T-helper 17 cell (primary cell): ENCODE measurements at regions not wholly inside any gene's neighbourhood (a gene's known extent, or its start where the extent isn't known, plus 50 kb on each side); places are given as distances from the start of the nearest gene placed in this dataset.
A peak's percentile ranks its signal among the peaks of the same experiment; 100 is the strongest.

Source experiments
- ATAC-seq: fragments of 150-1000 bp; cut with Tn5 transposase; 2 replicates; pipeline ENCODE4 v1.10.0; 2021; ENCODE audit warnings: mild to moderate bottlenecking, moderate library complexity
- DNase-seq, 3 donors: peaks; one replicate each; pipeline versions ENCODE4 v3.0.0 to v3.0.0-alpha.2; 2020 to 2021
- H3K9me3 ChIP-seq: one replicate; pipeline ENCODE4 v1.7.0; 2013; ENCODE audit warnings: low read length, mild to moderate bottlenecking; ENCODE audit not compliant: control insufficient read depth, poor library complexity, severe bottlenecking
- H3K27ac Mint-ChIP-seq: one replicate; pipeline ENCODE4 v1.8.0; 2022; ENCODE audit warnings: mild to moderate bottlenecking, moderate library complexity, mixed read lengths
- H3K27me3 Mint-ChIP-seq: one replicate; pipeline ENCODE4 v1.8.0; 2022; ENCODE audit warnings: mixed read lengths
- H3K36me3 Mint-ChIP-seq: one replicate; pipeline ENCODE4 v1.8.0; 2022; ENCODE audit warnings: low read depth, mixed read lengths
- H3K4me1 Mint-ChIP-seq: one replicate; pipeline ENCODE4 v1.8.0; 2022; ENCODE audit warnings: mild to moderate bottlenecking, mixed read lengths
- H3K4me3 Mint-ChIP-seq: one replicate; pipeline ENCODE4 v1.8.0; 2022; ENCODE audit warnings: mild to moderate bottlenecking, moderate library complexity, mixed read lengths

DNA sequence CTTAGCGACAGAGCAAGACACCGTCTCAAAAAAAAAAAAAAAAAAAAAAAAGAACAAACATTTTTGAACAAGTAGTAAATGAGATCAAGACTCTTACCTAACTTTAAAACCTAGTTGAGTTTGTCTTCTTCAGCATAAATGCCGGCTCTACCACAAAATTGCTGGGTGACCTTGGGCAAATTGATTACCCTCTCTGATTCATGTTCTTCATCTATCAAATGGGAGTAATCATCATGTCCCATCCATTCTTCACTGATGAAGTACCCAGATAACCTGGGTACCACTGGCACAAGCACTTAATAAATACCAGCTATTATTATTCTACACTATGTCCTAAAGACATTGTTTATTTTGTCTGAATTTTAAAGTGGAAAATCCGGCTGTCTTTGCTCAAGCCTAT, 96.3 kb downstream of the ATPSCKMT start:
- Mint-ChIP-seq H3K27ac (no peak overlapping the region), H3K4me1 (no peaks in the 10 kb centered on the region), H3K36me3 (no peaks in the 10 kb centered on the region), H3K27me3 (peaks cover 12% of the 10 kb centered on the region), H3K4me3 (no peak overlapping the region)
- no peaks in the 10 kb centered on the region for H3K9me3 ChIP-seq
- ATAC-seq (no peak), DNase-seq (no peak)

DNA sequence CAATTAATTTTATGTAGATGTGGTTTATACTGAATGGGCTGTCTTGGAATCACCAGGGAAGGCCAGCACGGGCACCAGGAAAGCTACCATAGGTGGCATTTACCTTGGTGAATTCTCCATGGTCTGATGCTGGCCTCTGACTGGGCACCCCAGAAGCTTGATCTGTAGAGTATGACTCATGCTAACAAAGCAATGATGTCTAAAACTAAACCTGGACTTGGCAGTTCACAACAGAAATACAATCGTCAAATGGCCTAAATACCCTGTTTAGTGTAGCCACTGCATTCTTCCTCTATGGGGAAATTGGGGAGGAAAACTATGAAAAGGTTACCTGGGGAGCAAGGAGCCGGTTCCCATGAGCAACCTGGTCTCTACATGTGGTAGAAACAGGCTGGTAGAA, 98.0 kb downstream of the ATPSCKMT start:
- no peak overlapping the region for H3K4me3 Mint-ChIP-seq
- no peak overlapping the region for H3K27ac Mint-ChIP-seq
- no peak for ATAC-seq
- no peaks in the 10 kb centered on the region for H3K9me3 ChIP-seq
- no peaks in the 10 kb centered on the region for H3K36me3 Mint-ChIP-seq
- peaks cover 12% of the 10 kb centered on the region for H3K27me3 Mint-ChIP-seq
- no peaks in the 10 kb centered on the region for H3K4me1 Mint-ChIP-seq
- no peak for DNase-seq

DNA sequence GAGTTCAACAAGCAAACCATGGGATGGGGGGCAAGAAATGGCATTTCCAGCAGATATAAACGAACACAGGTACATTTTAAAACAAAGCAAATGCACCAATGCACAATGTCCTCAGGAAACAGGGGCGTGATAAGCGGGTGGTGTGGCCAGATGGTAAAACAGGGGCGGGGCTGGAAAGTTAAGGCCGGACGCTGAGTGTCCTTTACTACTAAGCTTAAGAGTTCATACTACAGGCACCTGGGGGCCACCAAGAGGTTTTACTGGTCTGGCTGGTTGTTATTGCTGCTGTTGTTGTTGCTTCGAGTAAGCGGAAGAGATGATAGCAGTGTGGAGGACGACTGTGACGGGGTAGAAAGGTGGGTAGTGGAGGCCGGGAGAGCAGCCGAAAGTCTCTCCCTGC, 99.8 kb downstream of the ATPSCKMT start:
- no peaks in the 10 kb centered on the region for H3K9me3 ChIP-seq
- no peak for DNase-seq
- H3K4me3 Mint-ChIP-seq = no peak overlapping the region
- no peaks in the 10 kb centered on the region for H3K36me3 Mint-ChIP-seq
- no peaks in the 10 kb centered on the region for H3K4me1 Mint-ChIP-seq
- ATAC-seq = no peak
- H3K27ac Mint-ChIP-seq = no peak overlapping the region
- H3K27me3 Mint-ChIP-seq = peaks cover 10% of the 10 kb centered on the region

DNA sequence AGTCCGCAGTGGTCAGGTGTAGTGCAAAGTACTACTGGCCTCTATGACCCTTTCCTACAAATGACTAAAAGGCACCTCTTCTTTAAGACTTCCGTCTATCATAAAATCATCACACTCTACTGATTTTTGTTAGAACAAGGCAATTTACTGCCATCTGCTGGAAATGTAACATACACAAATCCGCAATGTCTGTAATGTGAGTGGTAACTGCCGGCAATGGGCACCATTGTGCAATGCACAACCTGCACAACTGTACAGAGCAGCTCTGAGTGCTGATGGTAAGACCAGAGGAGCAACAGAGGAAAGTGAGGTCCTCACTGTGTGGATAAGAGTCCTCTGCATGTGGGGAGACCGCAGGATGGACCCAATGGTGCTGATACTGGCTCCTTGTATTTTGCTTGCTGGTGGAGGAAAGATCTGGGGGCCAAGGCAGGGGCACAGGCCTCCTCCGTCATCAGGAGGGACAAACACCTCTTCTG, 103.7 kb downstream of the ATPSCKMT start:
- Mint-ChIP-seq H3K36me3 (no peaks in the 10 kb centered on the region), H3K27ac (no peak overlapping the region), H3K4me3 (no peak overlapping the region), H3K4me1 (no peaks in the 10 kb centered on the region), H3K27me3 (peaks cover 9% of the 10 kb centered on the region)
- DNase-seq (no peak), ATAC-seq (no peak)
- H3K9me3 ChIP-seq = no peaks in the 10 kb centered on the region

DNA sequence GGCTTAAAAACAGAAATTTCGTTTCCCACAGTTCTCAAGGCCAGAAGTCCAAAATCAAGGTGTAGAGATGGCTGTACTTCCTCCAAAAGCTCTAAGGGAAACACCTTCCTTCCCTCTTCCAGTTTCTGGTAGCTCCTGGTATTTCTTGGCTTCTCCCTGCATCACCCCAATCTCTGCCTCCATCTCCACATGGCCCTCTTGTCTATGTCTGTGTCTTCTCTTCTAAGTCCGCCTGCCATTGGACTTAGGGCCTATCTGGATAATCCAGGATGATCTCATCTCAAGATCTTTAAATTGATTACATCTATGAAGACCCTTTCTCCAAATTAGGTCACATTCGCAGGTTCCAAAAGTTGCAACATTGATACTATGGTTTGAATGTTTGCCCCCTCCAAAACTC, 105.6 kb downstream of the ATPSCKMT start:
- no peak for DNase-seq
- H3K36me3 Mint-ChIP-seq = no peaks in the 10 kb centered on the region
- H3K27me3 Mint-ChIP-seq = peaks cover 23% of the 10 kb centered on the region
- H3K9me3 ChIP-seq = no peaks in the 10 kb centered on the region
- ATAC-seq = no peak
- no peaks in the 10 kb centered on the region for H3K4me1 Mint-ChIP-seq
- H3K27ac Mint-ChIP-seq = no peak overlapping the region
- no peak overlapping the region for H3K4me3 Mint-ChIP-seq

DNA sequence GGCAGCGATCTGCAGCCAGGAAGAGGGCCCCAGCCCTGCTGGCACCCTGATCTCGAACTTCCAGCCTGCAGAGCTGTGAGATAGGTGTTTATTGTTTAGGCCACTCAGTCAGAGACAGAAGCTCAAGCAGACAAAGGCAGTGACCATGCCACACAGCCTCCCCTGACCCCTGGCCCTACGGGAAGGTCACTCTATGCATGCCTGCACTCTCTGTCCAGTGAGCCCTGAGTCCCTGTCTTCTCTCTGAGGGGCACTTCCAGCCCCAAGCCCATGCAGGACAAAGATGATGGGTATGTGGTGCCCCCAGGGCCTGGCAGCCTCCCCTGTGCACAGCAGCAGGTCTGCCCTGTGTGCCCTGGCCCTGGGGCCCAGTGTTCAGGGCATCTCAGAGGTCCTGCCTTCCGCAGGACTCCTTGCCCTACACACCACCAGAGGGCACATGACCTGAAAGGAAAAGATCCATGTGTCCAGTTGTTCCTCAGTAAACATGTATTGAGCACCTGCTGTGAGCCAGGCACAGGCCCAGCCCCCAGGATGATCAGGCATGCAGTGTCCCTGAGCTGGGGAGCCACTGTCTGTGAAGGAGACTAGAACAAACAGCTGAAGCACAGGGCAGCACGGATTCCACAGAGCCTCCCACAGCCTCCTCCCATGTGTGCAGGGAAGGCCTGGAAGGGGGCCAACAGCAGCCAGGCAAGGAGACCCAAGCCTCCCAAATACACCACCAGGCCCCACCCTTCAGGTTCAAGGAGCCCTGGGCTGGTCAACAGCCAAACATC, 109.3 kb downstream of the ATPSCKMT start:
- no peak overlapping the region for H3K4me3 Mint-ChIP-seq
- peaks cover 19% of the 10 kb centered on the region for H3K27me3 Mint-ChIP-seq
- H3K4me1 Mint-ChIP-seq = no peaks in the 10 kb centered on the region
- no peak for ATAC-seq
- no peak overlapping the region for H3K27ac Mint-ChIP-seq
- no peaks in the 10 kb centered on the region for H3K36me3 Mint-ChIP-seq
- DNase-seq = no peak
- no peaks in the 10 kb centered on the region for H3K9me3 ChIP-seq

DNA sequence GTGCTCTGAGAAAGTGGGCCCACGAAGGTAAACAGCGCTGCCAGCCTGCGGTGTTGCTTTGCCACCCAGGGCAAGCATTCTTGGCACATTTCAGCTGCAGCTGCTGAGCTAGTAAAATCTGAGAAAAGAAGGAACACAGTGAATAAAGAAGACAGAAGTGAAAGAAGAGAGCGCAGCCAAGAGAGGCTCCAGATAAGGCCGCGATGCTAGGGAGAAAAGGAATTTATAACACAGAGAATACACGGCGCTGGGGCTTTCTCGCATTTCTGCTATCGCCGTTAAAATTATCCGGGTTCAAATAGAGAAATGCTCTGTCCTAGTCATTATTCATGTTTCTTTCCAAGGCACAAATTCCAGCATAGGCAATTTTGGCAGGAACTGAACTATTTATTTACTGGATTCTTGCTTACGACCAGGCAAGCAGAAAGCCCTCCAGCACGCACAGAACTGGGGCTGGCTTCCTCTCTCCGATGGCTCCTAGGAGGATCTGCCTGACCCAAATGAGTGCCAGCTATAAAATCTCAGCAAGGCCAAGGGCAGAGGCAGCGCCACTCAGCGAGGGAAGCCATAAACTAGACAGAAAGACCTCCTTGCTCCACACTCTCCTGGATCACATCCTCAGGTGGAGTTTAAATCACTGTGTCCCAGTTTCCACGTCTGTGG, 111.2 kb downstream of the ATPSCKMT start:
- no peak overlapping the region for H3K4me3 Mint-ChIP-seq
- H3K36me3 Mint-ChIP-seq = no peaks in the 10 kb centered on the region
- H3K27ac Mint-ChIP-seq = no peak overlapping the region
- H3K9me3 ChIP-seq = no peaks in the 10 kb centered on the region
- no peaks in the 10 kb centered on the region for H3K4me1 Mint-ChIP-seq
- no peak for ATAC-seq
- H3K27me3 Mint-ChIP-seq = peaks cover 14% of the 10 kb centered on the region
- DNase-seq = no peak

DNA sequence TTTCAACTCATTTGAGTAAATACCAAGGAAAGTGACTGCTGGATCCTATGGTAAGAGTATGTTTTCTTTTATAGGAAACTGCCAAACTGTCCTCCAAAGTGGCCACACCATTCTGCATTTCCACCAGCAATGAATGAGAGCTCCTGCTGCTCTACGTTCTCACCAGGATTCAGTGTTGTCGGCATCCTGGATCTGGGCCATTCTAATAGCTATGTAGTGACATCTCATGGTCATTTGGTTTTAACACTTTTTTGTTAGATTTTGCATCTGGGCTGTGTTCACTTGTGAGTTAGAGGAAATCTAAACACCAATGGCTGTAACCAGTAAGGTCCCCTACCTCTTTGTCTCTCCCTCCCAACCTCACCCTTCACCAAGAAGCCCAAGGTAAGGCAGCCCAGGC, 115.9 kb downstream of the ATPSCKMT start:
- no peak overlapping the region for H3K4me3 Mint-ChIP-seq
- H3K27ac Mint-ChIP-seq = no peak overlapping the region
- no peaks in the 10 kb centered on the region for H3K4me1 Mint-ChIP-seq
- H3K9me3 ChIP-seq = no peaks in the 10 kb centered on the region
- ATAC-seq (no peak), DNase-seq (no peak)
- H3K27me3 Mint-ChIP-seq = no peaks in the 10 kb centered on the region
- H3K36me3 Mint-ChIP-seq = no peaks in the 10 kb centered on the region

DNA sequence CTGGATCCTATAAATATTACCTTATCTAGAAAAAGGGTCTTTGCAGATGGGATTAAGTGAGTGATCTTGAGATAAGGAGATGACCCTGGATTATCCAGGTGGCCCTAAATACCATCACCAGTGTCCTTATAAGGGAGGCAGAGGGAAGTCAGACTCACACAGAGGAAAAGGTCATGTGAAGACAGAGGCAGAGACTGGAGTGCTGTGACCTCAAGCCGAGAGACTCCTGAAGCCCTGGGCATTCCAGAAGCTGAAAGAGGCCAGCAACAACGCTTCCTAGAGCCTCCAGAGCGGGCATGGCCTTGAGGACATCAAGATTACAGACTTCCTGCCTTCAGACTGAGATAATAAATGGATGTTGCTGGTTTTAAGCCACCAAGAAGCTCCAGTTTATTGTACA, 118.8 kb downstream of the ATPSCKMT start:
- no peaks in the 10 kb centered on the region for H3K27me3 Mint-ChIP-seq
- peaks cover 2% of the 10 kb centered on the region for H3K4me1 Mint-ChIP-seq
- no peak overlapping the region for H3K27ac Mint-ChIP-seq
- no peaks in the 10 kb centered on the region for H3K9me3 ChIP-seq
- ATAC-seq (no peak), DNase-seq (no peak)
- H3K4me3 Mint-ChIP-seq = no peak overlapping the region
- no peaks in the 10 kb centered on the region for H3K36me3 Mint-ChIP-seq

DNA sequence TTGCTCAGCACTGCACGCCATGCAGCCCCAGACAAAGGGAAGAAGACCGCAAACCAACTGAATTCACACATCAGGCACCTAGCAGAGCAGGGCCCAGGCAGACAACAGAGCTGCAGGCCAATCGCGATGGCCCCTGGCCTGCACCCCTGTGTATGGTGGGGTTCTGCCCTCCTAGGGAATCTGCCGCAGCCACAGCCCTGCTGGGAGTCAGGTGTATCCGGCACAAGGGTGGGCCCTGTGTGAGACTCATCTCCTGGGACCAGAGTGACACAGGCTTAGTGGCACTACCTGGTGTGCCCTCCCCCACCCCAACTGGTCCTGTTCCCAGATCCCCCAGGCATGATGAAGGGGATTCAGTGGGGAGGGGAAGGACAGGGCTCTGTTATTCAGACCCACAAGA, 122.8 kb downstream of the ATPSCKMT start:
- H3K36me3 Mint-ChIP-seq = no peaks in the 10 kb centered on the region
- no peak overlapping the region for H3K27ac Mint-ChIP-seq
- ATAC-seq (no peak), DNase-seq (no peak)
- peaks cover 2% of the 10 kb centered on the region for H3K4me1 Mint-ChIP-seq
- H3K27me3 Mint-ChIP-seq = peaks cover 4% of the 10 kb centered on the region
- H3K4me3 Mint-ChIP-seq = no peak overlapping the region
- no peaks in the 10 kb centered on the region for H3K9me3 ChIP-seq

DNA sequence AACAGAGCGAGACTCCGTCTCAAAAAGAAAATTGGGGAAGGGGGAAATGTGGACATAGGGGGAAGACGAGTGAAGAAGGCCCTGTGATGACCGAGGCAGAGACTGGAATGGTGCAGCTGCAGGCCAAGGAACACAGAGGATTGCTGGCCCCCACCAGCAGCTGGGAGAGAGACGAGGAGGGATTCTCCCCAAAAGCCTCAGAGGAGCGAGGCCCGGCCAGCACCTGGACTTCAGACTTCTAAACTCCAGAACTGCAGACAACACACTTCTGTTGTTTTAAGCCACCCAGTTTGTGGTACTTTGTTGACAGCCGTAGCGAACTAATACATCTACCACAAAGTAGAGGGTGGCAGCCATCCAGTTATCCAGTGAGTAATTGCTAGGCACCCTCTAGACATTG, 124.6 kb downstream of the ATPSCKMT start:
- H3K27ac Mint-ChIP-seq = no peak overlapping the region
- ATAC-seq (no peak), DNase-seq (no peak)
- H3K4me3 Mint-ChIP-seq = no peak overlapping the region
- H3K27me3 Mint-ChIP-seq = peaks cover 11% of the 10 kb centered on the region
- H3K36me3 Mint-ChIP-seq = no peaks in the 10 kb centered on the region
- peaks cover 2% of the 10 kb centered on the region for H3K4me1 Mint-ChIP-seq
- no peaks in the 10 kb centered on the region for H3K9me3 ChIP-seq

DNA sequence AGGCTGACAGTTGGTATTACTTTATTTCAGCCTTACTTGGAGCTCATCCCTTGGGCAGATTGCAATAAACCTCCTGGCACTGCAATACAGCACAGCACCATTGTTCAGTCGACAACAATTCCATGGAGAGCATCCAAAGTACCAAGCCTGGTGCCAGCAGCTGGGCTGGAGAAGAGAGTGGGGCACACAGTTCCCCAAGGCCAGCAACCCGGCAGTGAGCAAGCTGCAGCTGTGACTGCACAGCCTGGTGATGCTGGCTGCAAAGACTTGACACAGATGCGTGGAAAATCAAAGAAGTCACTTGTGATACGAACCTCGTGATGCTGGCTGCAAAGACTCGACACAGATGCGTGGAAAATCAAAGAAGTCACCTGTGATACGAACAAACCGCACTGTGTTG, 125.4 kb downstream of the ATPSCKMT start:
- Mint-ChIP-seq H3K27ac (peak overlapping the region; percentile 39), H3K4me3 (no peak overlapping the region), H3K4me1 (peaks cover 2% of the 10 kb centered on the region), H3K36me3 (no peaks in the 10 kb centered on the region), H3K27me3 (peaks cover 17% of the 10 kb centered on the region)
- DNase-seq (no peak), ATAC-seq (no peak)
- no peaks in the 10 kb centered on the region for H3K9me3 ChIP-seq

DNA sequence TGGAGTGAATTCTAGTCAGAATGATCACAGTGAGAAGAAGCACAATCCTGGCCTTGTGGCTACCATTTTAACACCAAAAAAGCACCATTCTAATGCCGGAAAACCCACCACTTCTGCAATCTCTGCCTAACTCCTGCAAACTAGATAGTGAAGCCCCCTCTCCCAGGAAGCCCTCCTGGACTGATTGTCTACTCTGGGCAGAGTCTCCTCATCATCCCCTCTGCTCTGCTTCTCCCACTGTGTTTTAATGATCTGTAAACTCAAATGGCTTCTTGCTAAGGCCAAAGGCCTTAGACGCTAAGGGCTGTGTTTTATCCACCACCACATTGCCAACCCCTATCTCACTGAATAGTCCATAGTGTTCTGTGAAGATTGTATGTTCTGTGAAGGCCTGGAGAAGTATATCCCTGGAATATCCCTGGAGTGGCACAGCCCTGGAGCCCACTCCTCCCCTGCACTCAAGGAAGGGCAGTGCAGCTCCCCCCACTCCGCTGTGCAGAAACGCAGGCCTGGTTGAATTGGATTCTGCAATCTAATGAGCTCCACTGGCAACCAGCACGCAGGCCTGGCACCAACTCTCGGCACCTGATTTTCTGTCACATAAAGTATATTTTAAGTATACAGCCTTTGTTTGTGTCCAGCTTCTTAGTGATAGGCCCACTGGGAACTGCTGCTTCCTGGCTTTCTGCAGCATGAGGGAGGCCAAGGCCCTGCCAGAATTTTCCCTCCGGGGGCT, 126.3 kb downstream of the ATPSCKMT start:
- H3K36me3 Mint-ChIP-seq = no peaks in the 10 kb centered on the region
- H3K4me3 Mint-ChIP-seq = no peak overlapping the region
- H3K9me3 ChIP-seq = no peaks in the 10 kb centered on the region
- H3K4me1 Mint-ChIP-seq = peaks cover 2% of the 10 kb centered on the region
- peak overlapping the region; percentile 39 for H3K27ac Mint-ChIP-seq
- DNase-seq (no peak), ATAC-seq (no peak)
- H3K27me3 Mint-ChIP-seq = peaks cover 21% of the 10 kb centered on the region
